ENCODE measurements at regions not wholly inside any gene's neighbourhood (a gene's known extent, or its start where the extent isn't known, plus 50 kb on each side); places are given as distances from the start of the nearest gene placed in this dataset.

DNA sequence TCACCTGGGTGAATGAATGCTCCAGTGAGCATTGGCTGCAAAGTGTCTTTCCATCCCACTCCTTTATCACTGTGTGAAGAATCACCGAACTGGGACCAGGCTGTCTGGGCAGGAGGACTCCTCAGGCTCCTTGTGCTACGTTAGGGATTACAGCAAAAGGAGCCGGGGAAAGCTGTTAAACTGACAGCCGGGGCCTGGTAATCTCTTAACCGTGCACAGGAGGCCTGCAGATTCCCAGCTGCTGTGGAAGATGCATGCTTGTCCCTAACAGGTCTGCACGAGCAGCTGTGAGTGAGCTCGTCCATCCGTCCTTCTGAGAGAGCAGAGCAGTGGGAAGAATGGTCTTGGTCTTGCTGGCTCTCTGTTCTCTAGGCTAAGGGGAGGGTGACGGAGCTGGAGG, 231.5 kb downstream of the AACS start:
- no peaks in the 10 kb centered on the region for H3K36me3 ChIP-seq (ENCODE audit: low read depth, low read length)
- H3K9ac ChIP-seq (ENCODE audit: low read length): no peak overlapping the region
- ATAC-seq (no peak), DNase-seq (no peak)
- H3K9me2 ChIP-seq (replicated peaks; ENCODE audit: low read length): no peaks in the 10 kb centered on the region
- H3K27me3 ChIP-seq (ENCODE audit: low read length): peaks cover 66% of the 10 kb centered on the region
- no peaks in the 10 kb centered on the region for H3K4me1 ChIP-seq (ENCODE audit: insufficient read depth, low read length)
- H3F3A ChIP-seq (ENCODE audit: low read length, unreplicated experiment): no peaks in the 10 kb centered on the region
- BruUV-seq (replicated peaks): no TSS peak
- TF ChIP-seq, protein P1, sequence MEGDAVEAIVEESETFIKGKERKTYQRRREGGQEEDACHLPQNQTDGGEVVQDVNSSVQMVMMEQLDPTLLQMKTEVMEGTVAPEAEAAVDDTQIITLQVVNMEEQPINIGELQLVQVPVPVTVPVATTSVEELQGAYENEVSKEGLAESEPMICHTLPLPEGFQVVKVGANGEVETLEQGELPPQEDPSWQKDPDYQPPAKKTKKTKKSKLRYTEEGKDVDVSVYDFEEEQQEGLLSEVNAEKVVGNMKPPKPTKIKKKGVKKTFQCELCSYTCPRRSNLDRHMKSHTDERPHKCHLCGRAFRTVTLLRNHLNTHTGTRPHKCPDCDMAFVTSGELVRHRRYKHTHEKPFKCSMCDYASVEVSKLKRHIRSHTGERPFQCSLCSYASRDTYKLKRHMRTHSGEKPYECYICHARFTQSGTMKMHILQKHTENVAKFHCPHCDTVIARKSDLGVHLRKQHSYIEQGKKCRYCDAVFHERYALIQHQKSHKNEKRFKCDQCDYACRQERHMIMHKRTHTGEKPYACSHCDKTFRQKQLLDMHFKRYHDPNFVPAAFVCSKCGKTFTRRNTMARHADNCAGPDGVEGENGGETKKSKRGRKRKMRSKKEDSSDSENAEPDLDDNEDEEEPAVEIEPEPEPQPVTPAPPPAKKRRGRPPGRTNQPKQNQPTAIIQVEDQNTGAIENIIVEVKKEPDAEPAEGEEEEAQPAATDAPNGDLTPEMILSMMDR (conservative IDR thresholded peaks at IDR 0.05; ENCODE audit: low read depth, low read length): no peak
- TF ChIP-seq EZH2 (IDR thresholded peaks at IDR 0.05; ENCODE audit: low read length, unreplicated experiment) (no peak), EZH2phosphoT487 (IDR thresholded peaks at IDR 0.05; ENCODE audit: borderline replicate concordance, low read length) (no peak)
- H3K9me3 ChIP-seq (ENCODE audit: low read length): no peaks in the 10 kb centered on the region
- no peak overlapping the region for H3K4me2 ChIP-seq (ENCODE audit: low read length)
- H3K27ac ChIP-seq (ENCODE audit: low read length): no peak overlapping the region
- ChIA-PET CTCF (no interaction called here), POLR2A (ENCODE audit: unreplicated experiment) (no interaction called here)
- no peaks in the 10 kb centered on the region for H4K20me1 ChIP-seq (ENCODE audit: low read length)
- intact Hi-C loops (cut with micrococcal nuclease): no loop called here
- no peak overlapping the region for H3K4me3 ChIP-seq (ENCODE audit: low read length)
- H2AFZ ChIP-seq (ENCODE audit: low read length): no peak overlapping the region
- H3K79me2 ChIP-seq (ENCODE audit: low read length): no peaks in the 10 kb centered on the region

DNA sequence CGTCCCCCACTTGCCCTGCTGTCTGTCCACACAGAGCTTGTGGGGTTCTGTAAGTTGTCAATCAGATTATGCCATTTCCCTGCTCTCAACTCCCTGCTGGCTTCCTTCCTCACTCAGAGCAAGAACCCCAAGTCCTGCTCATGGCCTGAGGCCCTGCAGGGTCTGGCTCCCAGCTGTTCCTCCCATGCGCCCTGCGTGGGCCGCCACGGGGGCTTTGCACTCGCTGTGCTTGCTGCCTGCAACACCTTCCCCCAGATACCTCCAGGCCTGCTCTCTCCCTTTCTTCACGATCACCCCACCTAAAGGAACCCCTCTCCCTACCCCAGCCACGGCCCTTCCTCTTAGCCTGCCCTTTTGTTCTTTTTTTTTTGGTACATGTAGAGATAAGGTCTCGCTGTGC, 234.6 kb downstream of the AACS start:
- Histone ChIP-seq H2AFZ (ENCODE audit: low read length) (no peak overlapping the region), H3K9ac (ENCODE audit: low read length) (no peak overlapping the region), H3K27ac (ENCODE audit: low read length) (no peak overlapping the region), H3K4me3 (ENCODE audit: low read length) (no peak overlapping the region), H3F3A (ENCODE audit: low read length, unreplicated experiment) (no peaks in the 10 kb centered on the region), H3K79me2 (ENCODE audit: low read length) (no peaks in the 10 kb centered on the region), H3K36me3 (ENCODE audit: low read depth, low read length) (no peaks in the 10 kb centered on the region), H3K9me2 (replicated peaks; ENCODE audit: low read length) (no peaks in the 10 kb centered on the region), H3K4me2 (ENCODE audit: low read length) (no peak overlapping the region), H3K27me3 (ENCODE audit: low read length) (peaks cover 86% of the 10 kb centered on the region), H3K4me1 (ENCODE audit: insufficient read depth, low read length) (no peaks in the 10 kb centered on the region), H4K20me1 (ENCODE audit: low read length) (no peaks in the 10 kb centered on the region), H3K9me3 (ENCODE audit: low read length) (no peaks in the 10 kb centered on the region)
- DNase-seq (no peak), ATAC-seq (no peak)
- ChIA-PET POLR2A (ENCODE audit: unreplicated experiment) (no interaction called here), CTCF (no interaction called here)
- no TSS peak for BruUV-seq (replicated peaks)
- TF ChIP-seq, protein P1 (conservative IDR thresholded peaks at IDR 0.05; ENCODE audit: low read depth, low read length): no peak
- TF ChIP-seq EZH2 (IDR thresholded peaks at IDR 0.05; ENCODE audit: low read length, unreplicated experiment): no peak
- no peak for TF ChIP-seq EZH2phosphoT487 (IDR thresholded peaks at IDR 0.05; ENCODE audit: borderline replicate concordance, low read length)
- intact Hi-C loops (cut with micrococcal nuclease): no loop called here

DNA sequence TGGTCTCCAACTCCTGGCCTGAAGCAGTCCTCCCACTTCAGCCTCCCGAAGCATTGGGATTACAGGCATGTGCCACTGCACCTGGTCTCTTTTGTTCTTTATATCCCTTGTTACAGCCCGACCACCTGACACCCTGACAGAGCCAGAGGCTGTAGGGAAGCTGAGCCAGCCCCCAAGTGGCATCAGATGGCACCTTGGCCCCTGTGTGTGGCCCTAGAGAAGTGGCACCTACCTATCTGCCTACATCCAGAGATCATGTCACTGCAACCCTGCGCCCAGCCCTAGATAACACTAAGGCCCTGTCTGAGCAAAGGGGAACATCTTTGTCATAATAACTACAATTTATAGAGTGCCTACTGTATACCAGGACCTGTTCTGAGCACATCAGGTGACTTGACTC, 235.0 kb downstream of the AACS start:
- no peak overlapping the region for H2AFZ ChIP-seq (ENCODE audit: low read length)
- CTCF ChIA-PET: no interaction called here
- TF ChIP-seq EZH2phosphoT487 (IDR thresholded peaks at IDR 0.05; ENCODE audit: borderline replicate concordance, low read length) (no peak), EZH2 (IDR thresholded peaks at IDR 0.05; ENCODE audit: low read length, unreplicated experiment) (no peak)
- TF ChIP-seq, protein P1 (conservative IDR thresholded peaks at IDR 0.05; ENCODE audit: low read depth, low read length): no peak

More for the DNA sequence above, 235.0 kb downstream of the AACS start:
- ATAC-seq (no peak), DNase-seq (no peak)
- Histone ChIP-seq H3F3A (ENCODE audit: low read length, unreplicated experiment) (no peaks in the 10 kb centered on the region), H3K4me3 (ENCODE audit: low read length) (no peak overlapping the region), H3K9me3 (ENCODE audit: low read length) (no peaks in the 10 kb centered on the region), H4K20me1 (ENCODE audit: low read length) (no peaks in the 10 kb centered on the region), H3K4me2 (ENCODE audit: low read length) (no peak overlapping the region), H3K9me2 (replicated peaks; ENCODE audit: low read length) (no peaks in the 10 kb centered on the region), H3K27ac (ENCODE audit: low read length) (no peak overlapping the region), H3K9ac (ENCODE audit: low read length) (no peak overlapping the region), H3K79me2 (ENCODE audit: low read length) (no peaks in the 10 kb centered on the region), H3K27me3 (ENCODE audit: low read length) (peaks cover 86% of the 10 kb centered on the region), H3K36me3 (ENCODE audit: low read depth, low read length) (no peaks in the 10 kb centered on the region), H3K4me1 (ENCODE audit: insufficient read depth, low read length) (no peaks in the 10 kb centered on the region)
- POLR2A ChIA-PET (ENCODE audit: unreplicated experiment): no interaction called here
- BruUV-seq (replicated peaks): no TSS peak
- intact Hi-C loops (cut with micrococcal nuclease): no loop called here

Data from PC-3 (cell line).